ENCODE measurements at regions not wholly inside any gene's neighbourhood (a gene's known extent, or its start where the extent isn't known, plus 50 kb on each side); places are given as distances from the start of the nearest gene placed in this dataset.

GRCh38 chr6:139584599-139584998, 210.2 kb upstream of the CITED2 start:
- Histone ChIP-seq H3K27ac (ENCODE audit: low read depth, low read length, poor library complexity, severe bottlenecking) (no peak overlapping the region), H3K36me3 (ENCODE audit: insufficient read depth, low read length, poor library complexity, severe bottlenecking) (no peaks in the 10 kb centered on the region), H3K9me3 (ENCODE audit: low read depth, low read length, poor library complexity, severe bottlenecking) (no peaks in the 10 kb centered on the region), H3K27me3 (replicated peaks; ENCODE audit: insufficient read depth, low read depth, low read length, poor library complexity) (no peaks in the 10 kb centered on the region), H3K4me3 (ENCODE audit: low read depth, low read length, poor library complexity, severe bottlenecking) (no peak overlapping the region), H3K4me1 (ENCODE audit: insufficient read depth, low read length, poor library complexity, severe bottlenecking) (peaks cover 15% of the 10 kb centered on the region)
- TF ChIP-seq CTCF (conservative IDR thresholded peaks at IDR 0.05; ENCODE audit: low read depth, low read length) (no peak), EZH2 (IDR thresholded peaks at IDR 0.05; ENCODE audit: borderline replicate concordance, low read depth, low read length, poor library complexity, severe bottlenecking) (no peak)
- ChIA-PET CTCF (no interaction called here), POLR2A (ENCODE audit: low non-redundant PET) (no interaction called here)
- no TSS peak for BruUV-seq (replicated peaks)
- intact Hi-C loops (cut with micrococcal nuclease; ENCODE audit: unreplicated experiment), result no loop called here
- DNase-seq (ENCODE audit: low spot score), result no peak

GRCh38 chr6:139583420-139583819, 209.0 kb upstream of the CITED2 start:
- no peak overlapping the region for H3K4me3 ChIP-seq (ENCODE audit: low read depth, low read length, poor library complexity, severe bottlenecking)
- no TSS peak for BruUV-seq (replicated peaks)
- H3K9me3 ChIP-seq (ENCODE audit: low read depth, low read length, poor library complexity, severe bottlenecking), result no peaks in the 10 kb centered on the region
- no peaks in the 10 kb centered on the region for H3K36me3 ChIP-seq (ENCODE audit: insufficient read depth, low read length, poor library complexity, severe bottlenecking)
- H3K4me1 ChIP-seq (ENCODE audit: insufficient read depth, low read length, poor library complexity, severe bottlenecking), result peaks cover 6% of the 10 kb centered on the region
- no peak for DNase-seq (ENCODE audit: low spot score)
- ChIA-PET CTCF (no interaction called here), POLR2A (ENCODE audit: low non-redundant PET) (no interaction called here)
- intact Hi-C loops (cut with micrococcal nuclease; ENCODE audit: unreplicated experiment), result no loop called here
- no peak overlapping the region for H3K27ac ChIP-seq (ENCODE audit: low read depth, low read length, poor library complexity, severe bottlenecking)
- H3K27me3 ChIP-seq (replicated peaks; ENCODE audit: insufficient read depth, low read depth, low read length, poor library complexity), result no peaks in the 10 kb centered on the region
- TF ChIP-seq EZH2 (IDR thresholded peaks at IDR 0.05; ENCODE audit: borderline replicate concordance, low read depth, low read length, poor library complexity, severe bottlenecking) (no peak), CTCF (conservative IDR thresholded peaks at IDR 0.05; ENCODE audit: low read depth, low read length) (no peak)

- intact Hi-C loops (cut with micrococcal nuclease; ENCODE audit: unreplicated experiment), result no loop called here
- no peak for DNase-seq (ENCODE audit: low spot score)
- Histone ChIP-seq H3K27ac (ENCODE audit: low read depth, low read length, poor library complexity, severe bottlenecking) (no peak overlapping the region), H3K9me3 (ENCODE audit: low read depth, low read length, poor library complexity, severe bottlenecking) (no peaks in the 10 kb centered on the region), H3K4me1 (ENCODE audit: insufficient read depth, low read length, poor library complexity, severe bottlenecking) (peaks cover 4% of the 10 kb centered on the region), H3K4me3 (ENCODE audit: low read depth, low read length, poor library complexity, severe bottlenecking) (no peak overlapping the region), H3K27me3 (replicated peaks; ENCODE audit: insufficient read depth, low read depth, low read length, poor library complexity) (no peaks in the 10 kb centered on the region), H3K36me3 (ENCODE audit: insufficient read depth, low read length, poor library complexity, severe bottlenecking) (no peaks in the 10 kb centered on the region)
- no peak for TF ChIP-seq CTCF (conservative IDR thresholded peaks at IDR 0.05; ENCODE audit: low read depth, low read length)
- TF ChIP-seq EZH2 (IDR thresholded peaks at IDR 0.05; ENCODE audit: borderline replicate concordance, low read depth, low read length, poor library complexity, severe bottlenecking), result no peak
- BruUV-seq (replicated peaks), result no TSS peak
- ChIA-PET CTCF (no interaction called here), POLR2A (ENCODE audit: low non-redundant PET) (no interaction called here)
Observed at GRCh38 chr6:139582956-139583355, 208.5 kb upstream of the CITED2 start.

Measured in A673 (cell line).